Central memory CD8-positive, alpha-beta T cell (primary cell): ENCODE measurements at regions not wholly inside any gene's neighbourhood (a gene's known extent, or its start where the extent isn't known, plus 50 kb on each side); places are given as distances from the start of the nearest gene placed in this dataset.

Experiments
- ATAC-seq: fragments of 150-1000 bp; cut with Tn5 transposase; replicated peaks from 2 replicates; pipeline ENCODE4 v1.10.0; 2022; ENCODE audit warnings: mild to moderate bottlenecking, moderate FRiP score, moderate number of reproducible peaks; ENCODE audit not compliant: poor library complexity, severe bottlenecking; ENCODE audit errors: extremely low read depth
- DNase-seq, 2 donors: peaks; one replicate each; pipeline ENCODE4 v3.0.0; 2021; ENCODE audit warnings: low spot score in 2 of 2
- H3K27ac Mint-ChIP-seq: one replicate; pipeline ENCODE4 v1.8.0; 2022; ENCODE audit warnings: low read depth, mild to moderate bottlenecking, moderate library complexity, mixed read lengths
- H3K27me3 Mint-ChIP-seq: one replicate; pipeline ENCODE4 v1.8.0; 2022; ENCODE audit warnings: mixed read lengths
- H3K36me3 Mint-ChIP-seq: one replicate; pipeline ENCODE4 v1.8.0; 2022; ENCODE audit warnings: mild to moderate bottlenecking, moderate library complexity, mixed read lengths; ENCODE audit not compliant: insufficient read depth
- H3K4me1 Mint-ChIP-seq: one replicate; pipeline ENCODE4 v1.8.0; 2022; ENCODE audit warnings: mixed read lengths
- H3K4me3 Mint-ChIP-seq: one replicate; pipeline ENCODE4 v1.8.0; 2022; ENCODE audit warnings: mild to moderate bottlenecking, moderate library complexity, mixed read lengths
- H3K9me3 Mint-ChIP-seq: one replicate; pipeline ENCODE4 v1.8.0; 2022; ENCODE audit warnings: mixed read lengths

GRCh38 chr2:195428673-195429072 is 228.4 kb upstream of the SLC39A10 start:
- peaks cover 2% of the 10 kb centered on the region for H3K36me3 Mint-ChIP-seq
- no peak overlapping the region for H3K27ac Mint-ChIP-seq
- H3K4me3 Mint-ChIP-seq = no peak overlapping the region
- H3K9me3 Mint-ChIP-seq = no peaks in the 10 kb centered on the region
- no peaks in the 10 kb centered on the region for H3K4me1 Mint-ChIP-seq
- DNase-seq (no peak), ATAC-seq (no peak)
- no peaks in the 10 kb centered on the region for H3K27me3 Mint-ChIP-seq

- H3K9me3 Mint-ChIP-seq = no peaks in the 10 kb centered on the region
- no peak for ATAC-seq
Observed at GRCh38 chr2:195425328-195425727, 231.7 kb upstream of the SLC39A10 start.

GRCh38 chr2:195419033-195419432 is 238.0 kb upstream of the SLC39A10 start:
- ATAC-seq (no peak), DNase-seq (no peak)
- H3K4me1 Mint-ChIP-seq = no peaks in the 10 kb centered on the region
- H3K27me3 Mint-ChIP-seq = no peaks in the 10 kb centered on the region
- H3K4me3 Mint-ChIP-seq = no peak overlapping the region
- no peaks in the 10 kb centered on the region for H3K9me3 Mint-ChIP-seq
- no peaks in the 10 kb centered on the region for H3K36me3 Mint-ChIP-seq
- H3K27ac Mint-ChIP-seq = no peak overlapping the region

More at GRCh38 chr2:195425328-195425727, 231.7 kb upstream of the SLC39A10 start:
- Mint-ChIP-seq H3K4me1 (no peaks in the 10 kb centered on the region), H3K36me3 (peaks cover 2% of the 10 kb centered on the region), H3K27me3 (no peaks in the 10 kb centered on the region), H3K27ac (no peak overlapping the region), H3K4me3 (no peak overlapping the region)
- no peak for DNase-seq

- H3K9me3 Mint-ChIP-seq = no peaks in the 10 kb centered on the region
- peaks cover 1% of the 10 kb centered on the region for H3K36me3 Mint-ChIP-seq
- no peak for DNase-seq
- no peaks in the 10 kb centered on the region for H3K27me3 Mint-ChIP-seq
- no peaks in the 10 kb centered on the region for H3K4me1 Mint-ChIP-seq
- no peak overlapping the region for H3K27ac Mint-ChIP-seq
- H3K4me3 Mint-ChIP-seq = no peak overlapping the region
- ATAC-seq = no peak
Observed at GRCh38 chr2:195414537-195415100, 242.4 kb upstream of the SLC39A10 start.

GRCh38 chr2:195413944-195414343 is 243.1 kb upstream of the SLC39A10 start:
- Mint-ChIP-seq H3K27ac (no peak overlapping the region), H3K9me3 (no peaks in the 10 kb centered on the region), H3K4me3 (no peak overlapping the region), H3K27me3 (no peaks in the 10 kb centered on the region), H3K4me1 (no peaks in the 10 kb centered on the region), H3K36me3 (peaks cover 1% of the 10 kb centered on the region)
- DNase-seq (no peak), ATAC-seq (no peak)

- H3K27me3 Mint-ChIP-seq = no peaks in the 10 kb centered on the region
- no peaks in the 10 kb centered on the region for H3K9me3 Mint-ChIP-seq
- no peak overlapping the region for H3K4me3 Mint-ChIP-seq
- DNase-seq (no peak), ATAC-seq (no peak)
- peaks cover 1% of the 10 kb centered on the region for H3K36me3 Mint-ChIP-seq
- H3K4me1 Mint-ChIP-seq = no peaks in the 10 kb centered on the region
- H3K27ac Mint-ChIP-seq = no peak overlapping the region
Observed at GRCh38 chr2:195413422-195413821, 243.6 kb upstream of the SLC39A10 start.

GRCh38 chr2:195411219-195411687 is 245.8 kb upstream of the SLC39A10 start:
- Mint-ChIP-seq H3K4me3 (no peak overlapping the region), H3K27me3 (no peaks in the 10 kb centered on the region), H3K27ac (no peak overlapping the region), H3K4me1 (no peaks in the 10 kb centered on the region), H3K36me3 (peaks cover 1% of the 10 kb centered on the region), H3K9me3 (no peaks in the 10 kb centered on the region)
- DNase-seq (no peak), ATAC-seq (no peak)

- Mint-ChIP-seq H3K9me3 (no peaks in the 10 kb centered on the region), H3K27ac (no peak overlapping the region), H3K27me3 (no peaks in the 10 kb centered on the region), H3K36me3 (peaks cover 1% of the 10 kb centered on the region), H3K4me3 (no peak overlapping the region), H3K4me1 (no peaks in the 10 kb centered on the region)
- DNase-seq (no peak), ATAC-seq (no peak)
Observed at GRCh38 chr2:195410074-195410671, 246.9 kb upstream of the SLC39A10 start.

GRCh38 chr2:195408811-195409210 is 248.2 kb upstream of the SLC39A10 start:
- Mint-ChIP-seq H3K27ac (no peak overlapping the region), H3K4me1 (no peaks in the 10 kb centered on the region)
- ATAC-seq = no peak

GRCh38 chr2:195408196-195408595 is 248.8 kb upstream of the SLC39A10 start:
- H3K27ac Mint-ChIP-seq = no peak overlapping the region
- H3K27me3 Mint-ChIP-seq = no peaks in the 10 kb centered on the region
- DNase-seq (no peak), ATAC-seq (no peak)
- H3K4me1 Mint-ChIP-seq = no peaks in the 10 kb centered on the region
- no peaks in the 10 kb centered on the region for H3K9me3 Mint-ChIP-seq
- no peaks in the 10 kb centered on the region for H3K36me3 Mint-ChIP-seq
- no peak overlapping the region for H3K4me3 Mint-ChIP-seq

More at GRCh38 chr2:195408811-195409210, 248.2 kb upstream of the SLC39A10 start:
- Mint-ChIP-seq H3K36me3 (no peaks in the 10 kb centered on the region), H3K4me3 (no peak overlapping the region), H3K9me3 (no peaks in the 10 kb centered on the region), H3K27me3 (no peaks in the 10 kb centered on the region)
- DNase-seq = no peak

- Mint-ChIP-seq H3K27ac (no peak overlapping the region), H3K4me3 (no peak overlapping the region), H3K9me3 (no peaks in the 10 kb centered on the region), H3K36me3 (no peaks in the 10 kb centered on the region), H3K27me3 (no peaks in the 10 kb centered on the region), H3K4me1 (no peaks in the 10 kb centered on the region)
- ATAC-seq = no peak
- no peak for DNase-seq
Observed at GRCh38 chr2:195407783-195408182, 249.2 kb upstream of the SLC39A10 start.

- DNase-seq = no peak
- no peaks in the 10 kb centered on the region for H3K9me3 Mint-ChIP-seq
- H3K4me1 Mint-ChIP-seq = no peaks in the 10 kb centered on the region
- no peak for ATAC-seq
- H3K36me3 Mint-ChIP-seq = no peaks in the 10 kb centered on the region
- H3K27me3 Mint-ChIP-seq = no peaks in the 10 kb centered on the region
- no peak overlapping the region for H3K27ac Mint-ChIP-seq
- no peak overlapping the region for H3K4me3 Mint-ChIP-seq
Observed at GRCh38 chr2:195406886-195407603, 250.0 kb upstream of the SLC39A10 start.

- no peaks in the 10 kb centered on the region for H3K27me3 Mint-ChIP-seq
- H3K27ac Mint-ChIP-seq = no peak overlapping the region
- no peak for DNase-seq
- H3K36me3 Mint-ChIP-seq = no peaks in the 10 kb centered on the region
- H3K4me3 Mint-ChIP-seq = no peak overlapping the region
- ATAC-seq = no peak
- no peaks in the 10 kb centered on the region for H3K9me3 Mint-ChIP-seq
- no peaks in the 10 kb centered on the region for H3K4me1 Mint-ChIP-seq
Observed at GRCh38 chr2:195404651-195405050, 252.4 kb upstream of the SLC39A10 start.
